Heart left ventricle (tissue), 16 donors: ENCODE measurements at regions not wholly inside any gene's neighbourhood (a gene's known extent, or its start where the extent isn't known, plus 50 kb on each side); places are given as distances from the start of the nearest gene placed in this dataset.
"Not testable (repeated sequence)": the region's sequence is repeated elsewhere in the genome, so short reads cannot be mapped to it uniquely, and the experiment has no call there.

Source experiments
- ATAC-seq, 4 donors: fragments of 200-7000 bp; cut with Tn5 transposase; one replicate each; pipeline ENCODE4 v1.9.1; 2020 to 2022; ENCODE audit warnings: moderate library complexity in 4 of 4, mild to moderate bottlenecking in 3 of 4, moderate number of reproducible peaks in 1 of 4
- DNase-seq, 5 donors: peaks; one replicate each; pipeline ENCODE4 v3.0.0-alpha.2; 2020
- H3K27ac ChIP-seq, 12 donors: fragments of 200-600 bp; sonication (generic) in 4 of 12; one replicate each; pipeline versions ENCODE4 v1.5.0 to v1.8.0; 2016 to 2022; ENCODE audit warnings: mild to moderate bottlenecking in 2 of 12
- H3K27me3 ChIP-seq, 9 donors: fragments of 200-600 bp; sonication (generic) in 2 of 9; one replicate each; pipeline versions ENCODE4 v1.5.1 to v1.8.0; 2016 to 2022; ENCODE audit warnings: mild to moderate bottlenecking in 3 of 9
- H3K36me3 ChIP-seq, 9 donors: fragments of 200-600 bp; sonication (generic) in 2 of 9; one replicate each; pipeline versions ENCODE4 v1.5.0 to v1.8.0; 2018 to 2022; ENCODE audit warnings: mild to moderate bottlenecking in 2 of 9
- H3K4me1 ChIP-seq, 12 donors: fragments of 200-600 bp; sonication (generic) in 4 of 12; one replicate each; pipeline versions ENCODE4 v1.5.0 to v1.8.0; 2016 to 2022; ENCODE audit warnings: mild to moderate bottlenecking in 3 of 12
- H3K4me3 ChIP-seq, 12 donors: fragments of 200-600 bp; sonication (generic) in 4 of 12; one replicate each; pipeline versions ENCODE4 v1.5.0 to v1.8.0; 2017 to 2022; ENCODE audit warnings: mild to moderate bottlenecking in 9 of 12, moderate library complexity in 4 of 12
- H3K9me3 ChIP-seq, 12 donors: fragments of 200-600 bp; sonication (generic) in 4 of 12; one replicate each; pipeline versions ENCODE4 v1.5.0 to v1.8.0; 2016 to 2022; ENCODE audit warnings: mild to moderate bottlenecking in 1 of 12
- CTCF ChIP-seq, 12 donors: fragments of 200-600 bp; sonication (generic) in 4 of 12; IDR thresholded peaks; one replicate each; pipeline versions ENCODE4 v1.5.0 to v1.8.0; 2018 to 2022; ENCODE audit warnings: antibody characterized with exemption in 12 of 12, mild to moderate bottlenecking in 5 of 12
- POLR2A ChIP-seq, 2 donors: fragments of 450-650 bp; IDR thresholded peaks; one replicate each; pipeline ENCODE4 v1.6.1; 2017; ENCODE audit warnings: antibody characterized with exemption in 2 of 2, mild to moderate bottlenecking in 2 of 2, moderate library complexity in 2 of 2
- WGBS, 4 donors: extraction: QIAGEN DNeasy Blood & Tissue Kit in 2 of 4; methylation state at CpG; one replicate each; pipeline versions ENCODE4 v1.1.5 to v1.1.7; 2013 to 2018; 5-methylcytosine and 5-hydroxymethylcytosine counted together
- intact Hi-C, 10 donors: fragments of 100-400 bp; cut with DNase I; formaldehyde crosslinking; loops; one replicate each; pipeline versions ENCODE4 v1.11.1 to v1.14.2; 2022
- donor health status: ischemic (EF 13 %, LVEDD 7.1; RV severe dilation, severe dysfunction).
- donor health status: healthy with polysubstance abuse.
- donor health status: DM: no; HTN: yes; CAD: no.
- donor health status: DM: no; HTN: no; CAD: no.
- donor health status: ischemic (EF 25% LVEDD 6.9; RV normal size, moderate dysfunction).
- donor health status: ischemic (EF 25% LVEDD 5.7; RV mildly dilated, moderate dysfunction).
- donor health status: healthy.
- donor health status: DM: yes; HTN: yes; CAD: no.
- donor health status: ischemic (EF 35%, LVEDD 5.7; RV mildly dilated, moderate dysfunction).
- donor health status: nonischemic (EF 11% LVEDD 7.7; RV severe dilation, severe dysfunction).
- donor health status: DM: yes; HTN: yes; CAD: no.
- donor health status: PGD.
- donor health status: ischemic (EF 29% LVEDD 5.4; RV normal size, mild dysfunction).
- donor health status: nonischemic (EF 23%, LVEDD 6.1; RV moderate dilation, normal function).

GRCh38 chr4:34328939-34329338 lies 1915.4 kb downstream of the ARAP2 start:
- Histone ChIP-seq H3K27ac (no peak overlapping the region), H3K9me3 (peaks cover 0 to 3% (median 0%) of the 10 kb centered on the region in 12 donors), H3K27me3 (no peaks in the 10 kb centered on the region), H3K4me1 (no peaks in the 10 kb centered on the region), H3K4me3 (no peak overlapping the region), H3K36me3 (no peaks in the 10 kb centered on the region)
- WGBS, 4 donors = 73 to 86% (median 80%) methylated on average over 1 of the region's 1 CpG
- ATAC-seq (no peak), DNase-seq (no peak)
- intact Hi-C loops = no loop called here
- TF ChIP-seq CTCF (IDR thresholded peaks at IDR 0.05) = no peak
- no peak for TF ChIP-seq POLR2A (IDR thresholded peaks at IDR 0.05)

- H3K4me3 ChIP-seq, H3K27ac ChIP-seq, ATAC-seq, intact Hi-C loops, H3K27me3 ChIP-seq, DNase-seq, H3K4me1 ChIP-seq, H3K36me3 ChIP-seq: not testable (repeated sequence)
- 90 to 94% (median 91%) methylated on average over 10 to 13 of the region's 13 CpGs for WGBS, 4 donors
- H3K9me3 ChIP-seq = peaks cover 0 to 20% (median under 1%) of the 10 kb centered on the region in 12 donors
Observed at GRCh38 chr4:34335156-34335555, 1909.2 kb downstream of the ARAP2 start.

GRCh38 chr4:34335556-34335955 lies 1908.8 kb downstream of the ARAP2 start:
- H3K27me3 ChIP-seq, ATAC-seq, H3K36me3 ChIP-seq, H3K27ac ChIP-seq, H3K4me1 ChIP-seq, H3K4me3 ChIP-seq, intact Hi-C loops: not testable (repeated sequence)
- DNase-seq = peak in 1 of 5 donors; percentile 52
- WGBS, 4 donors = 87 to 96% (median 92%) methylated on average over 5 to 22 of the region's 22 CpGs
- H3K9me3 ChIP-seq = peaks cover 0 to 20% (median 0%) of the 10 kb centered on the region in 12 donors

- Histone ChIP-seq H3K27me3 (no peaks in the 10 kb centered on the region), H3K4me1 (no peaks in the 10 kb centered on the region), H3K36me3 (no peaks in the 10 kb centered on the region), H3K9me3 (no peaks in the 10 kb centered on the region), H3K27ac (no peak overlapping the region), H3K4me3 (no peak overlapping the region)
- DNase-seq (no peak), ATAC-seq (no peak)
- intact Hi-C loops = no loop called here
- TF ChIP-seq POLR2A (IDR thresholded peaks at IDR 0.05) = no peak
- no peak for TF ChIP-seq CTCF (IDR thresholded peaks at IDR 0.05)
Observed at GRCh38 chr4:34362654-34363053, 1881.7 kb downstream of the ARAP2 start.

- no peak for TF ChIP-seq CTCF (IDR thresholded peaks at IDR 0.05)
- no peak for TF ChIP-seq POLR2A (IDR thresholded peaks at IDR 0.05)
- Histone ChIP-seq H3K27ac (no peak overlapping the region), H3K9me3 (no peaks in the 10 kb centered on the region), H3K4me1 (no peaks in the 10 kb centered on the region), H3K36me3 (no peaks in the 10 kb centered on the region), H3K4me3 (no peak overlapping the region), H3K27me3 (no peaks in the 10 kb centered on the region)
- DNase-seq (no peak), ATAC-seq (no peak)
- 80 to 94% (median 84%) methylated on average over 2 of the region's 2 CpGs for WGBS, 4 donors
- intact Hi-C loops = no loop called here
Observed at GRCh38 chr4:34363842-34364241, 1880.5 kb downstream of the ARAP2 start.
